ENCODE measurements at regions not wholly inside any gene's neighbourhood (a gene's known extent, or its start where the extent isn't known, plus 50 kb on each side); places are given as distances from the start of the nearest gene placed in this dataset.

DNA sequence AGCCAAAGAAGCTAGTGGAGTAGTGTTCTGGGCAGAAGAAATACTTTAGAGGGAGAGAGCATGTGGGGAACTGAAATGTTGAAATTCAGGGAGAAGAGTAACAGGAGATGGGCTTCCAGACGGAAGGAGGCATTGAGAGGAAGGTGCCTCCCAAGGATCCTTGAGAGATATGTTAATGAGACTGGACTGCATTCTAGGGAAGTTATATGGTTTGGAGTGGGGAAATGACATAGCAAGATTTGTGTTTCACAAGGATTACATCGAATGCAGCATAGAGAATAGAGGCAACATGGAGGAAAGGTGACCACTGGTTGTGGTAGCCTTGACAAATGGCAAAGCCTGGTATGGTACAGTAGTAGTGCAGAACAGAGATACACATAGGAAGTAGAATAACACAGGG, 160.5 kb upstream of the HMCN1 start:
- no peak overlapping the region for H3K27ac ChIP-seq
- no peaks in the 10 kb centered on the region for H3K9me3 ChIP-seq
- intact Hi-C loops (cut with DNase I; ENCODE audit: low total_unique reads), result no loop called here
- no peak for DNase-seq
- no peaks in the 10 kb centered on the region for H3K27me3 ChIP-seq
- no peak overlapping the region for H3K4me3 ChIP-seq
- H3K36me3 ChIP-seq, result no peaks in the 10 kb centered on the region
- TF ChIP-seq CTCF (IDR thresholded peaks at IDR 0.05) (no peak), POLR2A (IDR thresholded peaks at IDR 0.05) (no peak)
- no peaks in the 10 kb centered on the region for H3K4me1 ChIP-seq

GRCh38 chr1:185573162-185573561, 161.0 kb upstream of the HMCN1 start:
- no peak for DNase-seq
- H3K4me1 ChIP-seq, result no peaks in the 10 kb centered on the region
- H3K27ac ChIP-seq, result no peak overlapping the region

DNA sequence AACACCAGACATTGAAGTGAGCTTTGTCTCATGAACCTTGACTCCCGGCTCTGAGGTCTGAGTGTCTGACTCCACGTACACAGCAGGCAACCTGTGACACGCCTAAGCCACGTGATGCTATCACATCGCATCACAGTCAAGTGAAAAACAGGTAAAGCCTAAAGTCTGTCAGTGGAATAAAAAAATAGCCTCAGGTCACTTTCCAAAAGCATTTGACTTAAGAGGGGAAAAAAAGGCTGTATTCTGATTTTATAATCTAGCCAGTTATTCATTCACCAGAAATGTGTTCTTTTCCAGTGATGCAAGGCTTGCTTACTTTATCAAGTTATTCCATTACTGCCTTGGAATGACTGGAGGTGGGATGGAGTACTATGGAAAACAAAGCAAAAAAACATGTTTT, 163.2 kb upstream of the HMCN1 start:
- Histone ChIP-seq H3K4me3 (no peak overlapping the region), H3K27ac (no peak overlapping the region), H3K4me1 (no peaks in the 10 kb centered on the region), H3K27me3 (no peaks in the 10 kb centered on the region), H3K9me3 (no peaks in the 10 kb centered on the region), H3K36me3 (no peaks in the 10 kb centered on the region)
- intact Hi-C loops (cut with DNase I; ENCODE audit: low total_unique reads), result no loop called here
- TF ChIP-seq CTCF (IDR thresholded peaks at IDR 0.05) (no peak), POLR2A (IDR thresholded peaks at IDR 0.05) (no peak)
- DNase-seq, result no peak

More at GRCh38 chr1:185573162-185573561, 161.0 kb upstream of the HMCN1 start:
- Histone ChIP-seq H3K9me3 (no peaks in the 10 kb centered on the region), H3K4me3 (no peak overlapping the region), H3K36me3 (no peaks in the 10 kb centered on the region), H3K27me3 (no peaks in the 10 kb centered on the region)
- intact Hi-C loops (cut with DNase I; ENCODE audit: low total_unique reads), result no loop called here
- no peak for TF ChIP-seq CTCF (IDR thresholded peaks at IDR 0.05)
- no peak for TF ChIP-seq POLR2A (IDR thresholded peaks at IDR 0.05)

GRCh38 chr1:185568155-185569123, 165.8 kb upstream of the HMCN1 start:
- DNase-seq, result no peak
- intact Hi-C loops (cut with DNase I; ENCODE audit: low total_unique reads), result no loop called here
- Histone ChIP-seq H3K27ac (no peak overlapping the region), H3K9me3 (no peaks in the 10 kb centered on the region), H3K4me3 (no peak overlapping the region), H3K27me3 (no peaks in the 10 kb centered on the region), H3K36me3 (no peaks in the 10 kb centered on the region), H3K4me1 (no peaks in the 10 kb centered on the region)
- TF ChIP-seq POLR2A (IDR thresholded peaks at IDR 0.05), result no peak
- TF ChIP-seq CTCF (IDR thresholded peaks at IDR 0.05), result no peak

DNA sequence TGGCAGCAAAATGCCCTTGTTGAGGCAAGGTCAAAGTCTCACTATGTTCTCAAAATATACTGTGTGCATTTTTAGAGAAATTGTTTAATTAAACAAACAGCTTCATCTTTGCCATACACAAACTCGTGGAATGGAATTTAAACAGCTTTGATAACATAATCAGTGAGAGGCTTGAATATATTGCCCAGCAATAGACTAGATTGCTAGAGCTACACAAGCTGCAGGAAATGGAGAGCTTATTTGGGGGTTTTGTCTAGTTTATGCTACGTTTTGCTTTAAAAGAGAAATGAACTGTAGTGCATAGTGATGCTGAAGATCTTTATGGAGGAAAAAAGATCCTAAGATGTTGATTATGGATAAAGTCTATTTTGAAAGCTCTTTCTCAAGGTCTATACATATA, 166.8 kb upstream of the HMCN1 start:
- Histone ChIP-seq H3K4me3 (no peak overlapping the region), H3K27ac (no peak overlapping the region), H3K9me3 (no peaks in the 10 kb centered on the region), H3K4me1 (no peaks in the 10 kb centered on the region), H3K27me3 (no peaks in the 10 kb centered on the region), H3K36me3 (no peaks in the 10 kb centered on the region)
- no peak for DNase-seq
- TF ChIP-seq CTCF (IDR thresholded peaks at IDR 0.05) (no peak), POLR2A (IDR thresholded peaks at IDR 0.05) (no peak)
- intact Hi-C loops (cut with DNase I; ENCODE audit: low total_unique reads), result no loop called here
